RWPE1 (cell line): ENCODE measurements at regions not wholly inside any gene's neighbourhood (a gene's known extent, or its start where the extent isn't known, plus 50 kb on each side); places are given as distances from the start of the nearest gene placed in this dataset.

ENCODE experiments used
- CTCF ChIA-PET: fragments of 350-600 bp; sonication (Branson Sonifier 250); formaldehyde crosslinking; extraction: SDS; loops from one replicate; lab custom pipeline; 2021; lab: Yijun Ruan, JAX
- POLR2A ChIA-PET: fragments of 400-600 bp; formaldehyde crosslinking; extraction: SDS; loops from one replicate; lab custom pipeline; 2020; ENCODE audit warnings: antibody characterized with exemption; ENCODE audit not compliant: low non-redundant PET; lab: Yijun Ruan, JAX
- DNase-seq: peaks from one replicate; pipeline ENCODE4 v3.0.0; 2012; ENCODE audit warnings: low spot score
- H3K27ac ChIP-seq: fragments of 450-650 bp; 2 replicates; pipeline ENCODE4 v1.5.1; 2017
- CTCF ChIP-seq: fragments of 450-650 bp; conservative IDR thresholded peaks from 2 replicates; pipeline ENCODE4 v1.5.1; 2017; ENCODE audit warnings: low read depth, mild to moderate bottlenecking

- no peak for TF ChIP-seq CTCF
- no peak for DNase-seq
- ChIA-PET CTCF (no interaction called here), POLR2A (no interaction called here)
- no peak overlapping the region for H3K27ac ChIP-seq
Measured at GRCh38 chr12:95418142-95418541, 55.8 kb upstream of the METAP2 start.
